CD4-positive, alpha-beta T cell treated with Interleukin-6 for 4 hours (primary cell): ENCODE measurements at regions not wholly inside any gene's neighbourhood (a gene's known extent, or its start where the extent isn't known, plus 50 kb on each side); places are given as distances from the start of the nearest gene placed in this dataset.

Experiments
- DNase-seq: peaks from one replicate; pipeline ENCODE4 v3.0.0-alpha.2; 2020; ENCODE audit warnings: mixed read lengths

GRCh38 chr4:100130964-100131363 lies 59.3 kb downstream of the DDIT4L start:
- DNase-seq, result no peak

GRCh38 chr4:100130491-100130890 lies 59.8 kb downstream of the DDIT4L start:
- DNase-seq, result no peak

DNA sequence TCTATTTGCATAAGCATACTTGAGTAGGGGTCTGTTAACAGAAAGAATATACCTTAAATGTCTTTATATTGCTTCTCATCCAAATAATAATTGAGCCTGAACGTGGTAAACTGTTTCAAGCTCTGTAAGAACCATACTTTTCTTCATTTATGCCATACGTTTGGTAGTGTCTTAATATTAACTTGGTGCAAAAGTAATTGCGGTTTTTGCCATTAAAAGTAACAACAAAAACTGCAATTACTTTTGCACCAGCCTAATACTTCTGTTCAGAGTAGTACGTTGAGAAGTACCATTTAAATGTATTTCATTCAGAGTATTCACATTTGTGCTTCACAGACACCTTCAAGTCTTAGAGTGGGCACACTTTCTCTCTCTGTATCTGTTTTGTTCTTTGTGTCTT lies 60.5 kb downstream of the DDIT4L start:
- no peak for DNase-seq

GRCh38 chr4:100128338-100128737 lies 61.9 kb downstream of the DDIT4L start:
- DNase-seq, result no peak

GRCh38 chr4:100124715-100125114 lies 65.6 kb downstream of the DDIT4L start:
- DNase-seq, result no peak

DNA sequence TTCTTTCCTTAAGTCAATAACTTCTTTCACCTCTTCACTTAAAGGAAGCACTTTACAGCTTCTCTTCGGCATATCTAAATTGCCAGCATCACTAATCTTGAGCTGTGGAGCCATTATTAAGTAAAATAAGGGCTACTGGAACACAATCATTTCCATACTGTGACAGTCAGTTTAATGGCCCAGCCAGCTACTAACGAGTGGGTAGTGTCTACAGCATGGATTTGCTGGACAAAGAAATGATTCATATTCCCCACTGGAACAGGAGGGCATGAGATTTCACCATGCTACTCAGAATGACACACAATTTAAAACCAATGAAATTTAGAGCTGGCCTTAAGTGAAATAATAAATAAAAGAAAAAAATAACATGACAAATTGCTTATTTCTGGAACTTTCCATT lies 72.1 kb downstream of the DDIT4L start:
- no peak for DNase-seq

DNA sequence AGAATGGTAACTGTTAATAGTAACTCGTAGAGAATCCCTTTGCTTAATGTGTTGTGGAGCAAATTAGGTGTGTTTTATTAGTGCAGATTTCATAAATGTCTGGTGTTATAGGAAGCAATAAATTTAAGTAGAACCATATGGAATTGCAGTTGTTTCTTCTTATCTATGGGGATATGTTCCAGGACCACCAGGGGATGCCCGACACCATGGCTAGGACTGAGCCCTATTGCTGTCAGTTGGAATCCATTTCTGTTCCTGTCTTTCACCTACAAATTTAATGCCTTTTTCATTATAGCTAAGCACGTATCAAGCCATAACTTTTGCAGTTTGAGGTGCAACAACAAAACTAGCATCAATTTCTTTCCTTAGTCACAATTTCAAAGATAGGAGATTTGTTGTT lies 72.5 kb downstream of the DDIT4L start:
- DNase-seq, result no peak

DNA sequence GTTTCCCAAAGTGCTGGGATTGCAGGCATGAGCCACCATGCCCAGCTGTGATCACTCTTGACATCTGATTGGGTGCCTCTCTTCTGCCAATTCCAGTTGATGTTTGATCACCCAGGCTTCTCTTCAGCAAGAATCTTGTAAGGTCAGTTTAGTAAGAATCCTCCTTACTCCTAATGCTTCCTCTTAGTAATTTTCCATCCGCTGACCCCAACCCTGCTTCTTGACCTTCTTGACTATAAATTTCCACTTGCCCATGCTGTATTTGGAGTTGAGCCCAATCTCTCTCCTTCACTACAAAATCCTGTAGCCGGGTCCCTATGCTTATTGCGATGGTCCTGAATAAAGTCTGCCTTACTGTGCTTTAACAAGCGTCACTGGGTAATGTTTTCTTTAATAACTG lies 75.4 kb downstream of the DDIT4L start:
- DNase-seq, result no peak

GRCh38 chr4:100113732-100114131 lies 76.5 kb downstream of the DDIT4L start:
- no peak for DNase-seq

- DNase-seq, result no peak
Measured at GRCh38 chr4:100113096-100113495, 77.2 kb downstream of the DDIT4L start.

- DNase-seq, result no peak
Measured at GRCh38 chr4:100109921-100110320, 80.3 kb downstream of the DDIT4L start.

DNA sequence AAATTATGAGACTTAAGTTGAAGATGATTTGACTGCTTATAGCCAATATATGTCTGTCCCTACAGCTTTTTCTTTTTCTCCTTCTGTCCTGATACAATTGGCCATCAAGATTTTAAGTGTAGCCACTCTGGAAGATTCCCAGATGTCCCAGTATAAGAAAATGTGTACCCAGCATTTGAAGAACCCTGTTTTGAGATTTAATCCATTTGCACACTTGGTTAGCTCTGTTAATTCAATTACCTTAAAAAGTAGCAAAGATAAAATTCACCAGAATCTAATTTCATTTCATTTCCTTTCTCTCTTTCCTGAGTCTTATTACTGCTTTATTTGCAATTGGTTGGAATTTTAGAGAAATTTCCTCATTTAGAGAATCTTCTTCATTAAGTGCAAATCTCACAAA lies 81.4 kb downstream of the DDIT4L start:
- no peak for DNase-seq

DNA sequence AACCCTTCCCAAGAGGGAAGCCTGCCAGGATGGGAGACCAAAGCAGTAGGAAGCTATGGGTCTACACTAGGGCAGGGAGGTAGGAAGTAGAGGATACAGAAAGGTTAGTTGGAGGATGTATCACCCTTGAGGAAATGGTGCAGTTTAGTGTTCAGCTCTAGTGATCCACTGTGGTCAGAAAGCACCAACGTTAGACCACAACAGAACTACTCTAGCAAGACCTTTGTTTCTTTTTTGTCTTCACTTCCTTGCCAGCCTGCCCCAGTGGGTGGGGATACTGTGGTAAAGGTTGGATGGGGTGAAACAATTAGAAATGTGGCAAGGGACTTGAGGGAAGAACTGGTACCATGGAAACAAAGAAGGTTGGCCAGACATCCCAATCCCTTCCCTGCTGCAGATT lies 83.3 kb downstream of the DDIT4L start:
- DNase-seq, result no peak

- DNase-seq, result no peak
Measured at GRCh38 chr4:100103671-100104070, 86.6 kb downstream of the DDIT4L start.

DNA sequence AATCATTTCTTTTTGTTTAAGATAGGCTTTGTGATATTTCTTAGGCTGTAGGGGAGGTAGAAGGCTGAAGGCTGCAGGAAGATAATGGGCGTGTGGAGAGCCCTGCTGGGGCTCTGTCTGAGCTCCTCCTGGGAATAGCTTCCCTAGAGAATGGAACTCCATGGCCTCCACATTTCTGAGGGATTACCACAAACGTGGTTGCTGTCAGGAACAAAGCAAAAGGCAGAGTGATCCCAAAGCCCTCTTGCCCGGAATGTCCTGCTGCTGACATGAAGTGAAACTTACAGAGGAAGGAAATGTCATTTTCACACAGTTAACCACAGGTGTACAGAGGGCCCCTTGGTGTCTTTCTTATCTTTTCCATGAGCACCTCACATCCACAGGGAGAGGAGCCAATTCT lies 89.3 kb downstream of the DDIT4L start:
- no peak for DNase-seq

GRCh38 chr4:100099746-100100145 lies 90.5 kb downstream of the DDIT4L start:
- no peak for DNase-seq

DNA sequence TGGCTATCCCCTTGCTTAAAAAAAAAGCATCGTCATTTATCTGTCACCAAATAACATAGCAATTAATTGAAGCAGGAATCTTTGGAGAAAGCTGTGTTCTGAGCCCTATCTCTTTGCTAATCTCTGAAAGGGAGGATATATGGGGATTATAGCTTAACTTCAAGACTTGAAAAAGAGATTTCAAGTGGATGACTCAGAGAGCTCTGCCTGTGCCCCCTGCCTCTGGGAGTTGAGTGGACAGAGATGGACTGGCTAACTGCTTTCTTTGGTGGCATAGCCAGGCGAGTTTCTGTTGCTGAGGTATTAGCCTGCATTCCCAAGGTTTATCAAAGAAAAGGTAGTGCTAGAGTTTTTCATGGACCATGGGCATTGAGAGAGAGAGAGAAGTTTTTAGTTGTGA lies 91.6 kb downstream of the DDIT4L start:
- no peak for DNase-seq

- no peak for DNase-seq
Measured at GRCh38 chr4:100098011-100098545, 92.2 kb downstream of the DDIT4L start.

DNA sequence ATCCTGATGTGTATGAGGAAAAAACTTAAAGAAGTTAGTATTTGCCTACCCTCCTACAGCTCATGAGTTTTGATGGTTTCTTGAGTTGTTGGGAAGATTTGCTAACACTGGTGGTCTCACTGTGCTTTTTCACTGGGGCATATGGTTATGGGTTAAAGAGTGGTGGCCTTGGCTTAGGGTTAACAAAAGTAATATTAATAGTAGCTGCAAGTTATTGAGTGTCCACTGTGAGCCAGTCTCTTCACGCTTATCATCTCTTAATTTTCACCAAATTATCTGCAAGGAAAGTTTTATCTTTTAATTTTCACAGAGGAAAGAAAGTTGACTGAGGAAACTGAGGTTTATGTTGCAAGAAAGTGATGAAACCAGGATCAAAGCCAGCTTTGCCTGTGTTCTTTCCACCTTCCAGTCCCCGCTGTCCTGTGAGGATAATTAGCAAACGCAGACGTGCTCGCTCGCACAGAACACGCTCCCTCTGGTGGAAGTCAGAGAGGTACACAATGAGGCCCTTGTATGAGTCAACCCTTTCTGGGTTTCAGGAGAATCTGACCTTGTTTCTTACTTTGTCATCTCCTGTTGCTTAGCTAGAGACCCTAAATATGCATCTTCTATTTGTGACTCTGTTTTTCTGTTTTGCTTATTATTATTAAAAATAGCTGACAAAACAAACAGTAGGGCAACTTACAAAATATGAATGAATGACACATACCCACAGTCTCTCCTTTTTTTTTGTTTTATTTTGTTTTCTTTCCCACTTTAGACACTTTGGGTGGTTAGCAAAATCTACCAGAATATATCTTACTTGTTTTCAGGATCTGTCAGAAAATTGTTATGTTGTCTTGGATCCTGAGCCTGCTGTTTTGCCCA lies 94.3 kb downstream of the DDIT4L start:
- DNase-seq, result peak; percentile 58

DNA sequence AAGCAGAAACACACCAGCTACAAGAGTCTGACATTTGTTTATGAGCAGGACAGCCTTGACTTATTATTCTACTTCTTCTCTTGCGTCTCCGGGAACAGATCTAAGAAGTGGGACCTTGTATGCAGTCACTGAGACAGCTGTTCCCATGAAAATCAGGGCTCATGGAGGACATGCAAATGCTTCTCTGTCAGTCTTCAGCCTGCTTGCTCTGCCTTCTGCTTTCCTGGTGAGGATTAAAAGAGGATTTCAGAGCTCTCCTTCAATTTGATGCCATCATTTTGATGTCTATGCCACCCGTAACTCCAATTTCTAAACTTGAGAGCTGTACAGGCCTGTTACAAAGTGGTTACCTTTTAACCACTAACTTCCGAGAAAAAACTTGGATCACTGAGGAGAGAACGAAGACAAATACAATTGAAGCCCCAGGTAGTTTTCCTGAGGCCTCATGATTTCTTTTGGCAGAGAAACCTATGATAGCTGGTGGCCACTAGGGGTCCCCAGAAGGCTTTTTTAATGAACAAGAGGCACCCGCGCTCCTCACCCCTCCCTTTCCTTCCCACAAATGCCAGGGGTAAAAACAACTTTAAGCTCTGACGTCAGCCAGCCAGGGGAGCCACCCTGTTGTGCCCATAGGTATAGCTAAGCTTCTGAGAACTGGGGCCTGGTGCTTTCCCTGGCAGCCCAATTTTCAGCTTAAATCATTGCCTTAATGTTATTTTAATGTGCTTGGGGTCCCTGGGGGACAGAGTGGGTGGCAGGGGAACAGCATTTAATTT lies 97.0 kb downstream of the DDIT4L start:
- DNase-seq, result peak; percentile 87

DNA sequence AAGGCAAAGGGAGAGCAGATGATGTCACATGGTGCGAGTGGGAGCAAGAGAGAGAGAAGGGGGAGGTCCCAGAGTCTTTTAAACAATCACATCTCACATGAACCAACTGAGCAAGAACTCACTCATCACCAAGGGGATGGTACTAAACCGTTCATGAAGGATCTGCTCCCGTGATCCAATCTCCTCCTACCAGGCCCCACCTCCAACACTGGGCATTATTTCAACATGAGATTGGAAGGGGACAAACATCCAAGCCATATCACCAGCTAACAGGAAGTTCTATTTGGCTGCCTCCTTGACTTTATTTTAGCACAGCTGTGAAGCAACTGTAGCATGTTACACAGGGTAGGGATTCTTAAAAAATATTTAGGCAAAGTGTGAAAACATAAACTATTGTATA lies 102.5 kb downstream of the DDIT4L start:
- no peak for DNase-seq

DNA sequence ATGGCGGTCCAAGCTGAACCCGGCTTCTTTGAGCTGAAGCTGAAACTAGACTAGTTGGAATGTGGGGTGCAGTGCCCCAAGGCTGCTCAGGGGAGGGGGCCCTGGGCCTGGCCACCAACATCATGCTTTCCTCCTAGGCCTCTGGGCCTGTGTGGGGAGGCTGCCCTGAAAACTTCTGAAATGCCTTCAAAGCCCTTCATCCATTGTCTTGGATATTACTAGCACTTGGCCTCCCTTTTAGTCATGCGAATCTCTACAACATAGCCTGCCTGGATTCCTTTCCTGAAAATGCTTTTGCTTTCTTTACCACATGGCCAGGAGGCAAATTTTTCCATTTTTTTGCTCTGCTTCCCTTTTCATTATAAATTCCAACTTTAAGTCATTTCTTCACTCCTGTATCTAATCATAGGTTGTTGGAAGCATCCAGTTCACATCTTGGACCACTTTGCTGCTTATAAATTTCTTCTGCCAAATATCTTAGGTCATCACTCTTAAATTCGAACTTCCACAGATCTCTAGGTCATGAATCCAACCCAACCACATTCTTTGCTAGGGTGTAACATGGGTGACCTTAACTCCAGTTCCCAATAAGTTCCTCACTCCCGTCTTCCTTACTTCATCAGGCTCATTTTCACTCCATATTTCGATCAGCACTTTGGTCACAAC lies 103.4 kb downstream of the DDIT4L start:
- no peak for DNase-seq

- DNase-seq, result no peak
Measured at GRCh38 chr4:100084892-100085291, 105.4 kb downstream of the DDIT4L start.
